K562 (cell line): ENCODE measurements at regions not wholly inside any gene's neighbourhood (a gene's known extent, or its start where the extent isn't known, plus 50 kb on each side); places are given as distances from the start of the nearest gene placed in this dataset.

Source experiments
- ATAC-seq: fragments of 200-7000 bp; cut with Tn5 transposase; 3 replicates; pipeline ENCODE4 v1.9.1; 2020; ENCODE audit warnings: moderate library complexity
- BruUV-seq: library from RNA; stranded (reverse); fragments of 400-500 nt; replicated peaks from 2 replicates; lab custom pipeline; 2021; lab: Mats Ljungman, UMichigan
- CTCF ChIA-PET: fragments of 300-600 bp; formaldehyde crosslinking; extraction: SDS; loops from one replicate; lab custom pipeline; 2021; ENCODE audit warnings: low intra/inter-chr PET ratio; lab: Yijun Ruan, JAX
- POLR2A ChIA-PET: fragments of 300-600, 350-650 bp; sonication (Branson Sonifier 250); formaldehyde crosslinking; extraction: SDS; loops from one replicate; lab custom pipeline; 2021; ENCODE audit warnings: antibody characterized with exemption, inconsistent platforms; lab: Yijun Ruan, JAX
- DNase-seq, 4 experiments: peaks; one replicate each; pipeline versions ENCODE4 v3.0.0 to v3.0.0-alpha.2; 2011 to 2018; ENCODE audit warnings: low spot score in 3 of 4, mixed read lengths in 3 of 4; ENCODE audit errors: extremely low read depth in 1 of 4
- FAIRE-seq: peaks from 2 replicates; lab custom pipeline; 2011; peaks lifted over from hg19 to GRCh38; lab: Jason Lieb, UNC
- H2AFZ ChIP-seq: 2 replicates; pipeline ENCODE4 v1.6.0; 2011; ENCODE audit warnings: low read depth, low read length, control low read depth, inconsistent platforms
- H3K27ac ChIP-seq: fragments of 200-600 bp; 3 replicates; pipeline ENCODE4 v1.8.0; 2011; ENCODE audit warnings: low read depth, mild to moderate bottlenecking, control low read depth, inconsistent platforms, low read length, moderate library complexity, mixed read lengths; ENCODE audit errors: extremely low read depth
- H3K27me3 ChIP-seq, 2 experiments: fragments of 300-600 bp in 1 of 2; 2 replicates in 1 of 2; 3 replicates in 1 of 2; pipeline versions ENCODE4 v1.6.0 to v1.8.0; 2011; ENCODE audit warnings: inconsistent platforms in 2 of 2, low read length in 2 of 2, mild to moderate bottlenecking in 1 of 2, mixed read lengths in 1 of 2, moderate library complexity in 1 of 2; ENCODE audit not compliant: control insufficient read depth in 2 of 2, insufficient read depth in 2 of 2
- H3K36me3 ChIP-seq: fragments of 300-600 bp; 3 replicates; pipeline ENCODE4 v1.8.0; 2011; ENCODE audit warnings: mild to moderate bottlenecking, low read length, inconsistent platforms; ENCODE audit not compliant: control insufficient read depth, insufficient read depth
- H3K4me1 ChIP-seq, 2 experiments: fragments of 200-600 bp in 1 of 2; replicated peaks in 1 of 2; 2 replicates in 1 of 2; 3 replicates in 1 of 2; pipeline versions ENCODE4 v1.5.1 to v1.8.0; 2011; ENCODE audit warnings: inconsistent platforms in 2 of 2, low read length in 2 of 2, mild to moderate bottlenecking in 1 of 2, mixed read lengths in 1 of 2, moderate library complexity in 1 of 2; ENCODE audit not compliant: control insufficient read depth in 2 of 2, insufficient read depth in 2 of 2
- H3K4me2 ChIP-seq: 2 replicates; pipeline ENCODE4 v1.6.1; 2011; ENCODE audit warnings: low read length, control low read depth, inconsistent platforms, mixed read lengths; ENCODE audit not compliant: insufficient read depth
- H3K4me3 ChIP-seq: fragments of 200-600 bp; sonication (generic), shearing (Covaris generic); 2 replicates; pipeline ENCODE4 v1.5.1; 2016; ENCODE audit warnings: control low read depth, inconsistent platforms
- H3K79me2 ChIP-seq: fragments of 200-600 bp; 3 replicates; pipeline ENCODE4 v1.8.0; 2011; ENCODE audit warnings: low read length, inconsistent platforms; ENCODE audit not compliant: control insufficient read depth, insufficient read depth
- H3K9ac ChIP-seq, 2 experiments: 2 replicates each; pipeline versions ENCODE4 v1.6.0 to v1.6.1; 2011; ENCODE audit warnings: low read depth in 2 of 2, low read length in 2 of 2, control low read depth in 1 of 2, inconsistent platforms in 1 of 2, mild to moderate bottlenecking in 1 of 2, mixed read lengths in 1 of 2; ENCODE audit not compliant: insufficient read depth in 1 of 2
- H3K9me1 ChIP-seq: one replicate; pipeline ENCODE4 v1.6.0; 2011; ENCODE audit warnings: inconsistent platforms, mild to moderate bottlenecking, low read length, moderate library complexity; ENCODE audit not compliant: control insufficient read depth, insufficient read depth
- H3K9me3 ChIP-seq: replicated peaks from 2 replicates; pipeline ENCODE4 v1.5.1; 2011; ENCODE audit warnings: low read depth, low read length, inconsistent platforms; ENCODE audit not compliant: control insufficient read depth, insufficient read depth
- H4K20me1 ChIP-seq: replicated peaks from 2 replicates; pipeline ENCODE4 v1.6.1; 2011; ENCODE audit warnings: low read length, inconsistent platforms, mixed read lengths; ENCODE audit not compliant: control insufficient read depth, insufficient read depth
- CBFA2T3 ChIP-seq: fragments of 450-650 bp; IDR thresholded peaks from 2 replicates; pipeline ENCODE4 v1.6.1; 2017
- CSDE1 ChIP-seq, 2 experiments: fragments of 450-650 bp; IDR thresholded peaks; 2 replicates each; pipeline ENCODE4 v1.6.1; 2016; ENCODE audit warnings: mild to moderate bottlenecking in 1 of 2
- HDGF ChIP-seq: fragments of 450-650 bp; IDR thresholded peaks from 2 replicates; pipeline ENCODE4 v1.6.1; 2016
- MEIS2 ChIP-seq: fragments of 450-650 bp; IDR thresholded peaks from 2 replicates; pipeline ENCODE4 v1.6.1; 2014; ENCODE audit warnings: mild to moderate bottlenecking; ENCODE audit not compliant: partially characterized antibody
- MLLT1 ChIP-seq, 2 experiments: fragments of 450-650 bp; IDR thresholded peaks; 2 replicates each; pipeline ENCODE4 v1.6.1; 2016
- NFRKB ChIP-seq: fragments of 450-650 bp; IDR thresholded peaks from 2 replicates; pipeline ENCODE4 v1.6.1; 2016; ENCODE audit warnings: low read depth
- TOE1 ChIP-seq, 2 experiments: fragments of 450-650 bp in 1 of 2; sonication (generic) in 1 of 2; formaldehyde crosslinking in 1 of 2; IDR thresholded peaks; 2 replicates each; pipeline versions ENCODE4 v1.7.1 to v1.8.0; 2016 to 2022; ENCODE audit warnings: borderline replicate concordance in 2 of 2, mild to moderate bottlenecking in 2 of 2, antibody characterized with exemption in 1 of 2, inconsistent platforms in 1 of 2, low read depth in 1 of 2, missing genetic modification reagents in 1 of 2, moderate library complexity in 1 of 2
- ZBTB43 ChIP-seq: sonication (generic); formaldehyde crosslinking; IDR thresholded peaks from 2 replicates; pipeline ENCODE4 v1.8.0; 2023; ENCODE audit warnings: mild to moderate bottlenecking, missing genetic modification reagents
- ZNF12 ChIP-seq: sonication (generic); formaldehyde crosslinking; IDR thresholded peaks from 2 replicates; pipeline ENCODE4 v1.4.0; 2020; ENCODE audit warnings: mild to moderate bottlenecking, missing genetic modification reagents
- ZNF75A ChIP-seq: fragments of 450-650 bp; formaldehyde crosslinking; IDR thresholded peaks from 2 replicates; pipeline ENCODE4 v1.4.0; 2020; ENCODE audit warnings: mild to moderate bottlenecking
- ZZZ3 ChIP-seq: fragments of 450-650 bp; IDR thresholded peaks from 2 replicates; pipeline ENCODE4 v1.6.1; 2016; ENCODE audit warnings: antibody characterized with exemption, mild to moderate bottlenecking, moderate library complexity
- WGBS: fragments of 100-300 bp; shearing (Covaris generic); methylation state at CpG from one replicate; pipeline ENCODE4 v1.1.6; 2016; ENCODE audit warnings: low coverage, mixed read lengths; ENCODE audit not compliant: insufficient coverage; ENCODE audit errors: missing lambda C conversion rate; 5-methylcytosine and 5-hydroxymethylcytosine counted together
- in situ Hi-C: fragments of 300-500 bp; cut with MboI; formaldehyde crosslinking; loops from 4 replicates; pipeline ENCODE4 v1.15.0; 2018; ENCODE audit warnings: inconsistent platforms, mixed read lengths
- intact Hi-C: fragments of 100-400 bp; cut with micrococcal nuclease; formaldehyde crosslinking; loops from 2 replicates; pipeline ENCODE4 v1.14.2; 2022

DNA sequence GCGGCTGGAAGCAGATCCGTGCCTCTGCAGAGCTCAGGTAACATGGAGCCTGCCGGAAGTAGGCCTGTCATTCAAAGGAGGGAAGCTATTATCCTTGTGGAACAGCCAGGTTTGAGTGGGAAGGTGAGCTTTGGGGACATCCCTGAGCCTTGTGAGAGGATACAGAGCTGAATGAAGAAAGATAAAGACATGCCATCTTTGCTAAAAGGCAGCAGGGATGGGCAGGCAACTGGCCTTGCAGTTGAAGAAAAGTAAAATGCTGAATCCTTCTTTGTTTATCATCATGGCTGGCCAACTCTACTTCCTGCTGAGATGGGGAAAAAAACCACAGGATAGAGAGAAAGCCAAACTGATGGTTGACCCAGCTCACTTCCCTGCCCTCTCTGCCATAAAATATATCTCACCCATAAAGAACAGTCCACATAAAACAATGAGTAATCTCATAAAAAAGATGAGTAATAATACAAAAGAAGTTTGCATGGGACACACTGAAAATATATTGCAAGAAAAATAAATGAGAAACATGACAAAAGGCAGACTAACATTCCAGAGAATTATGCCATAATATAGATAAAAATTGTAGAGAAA is 226.3 kb downstream of the DLEU7 start:
- TF ChIP-seq TOE1 (IDR thresholded peaks at IDR 0.05; ENCODE audit: borderline replicate concordance) (no peak), TOE1 (CRISPR knock-in tag; IDR thresholded peaks at IDR 0.05; ENCODE audit: borderline replicate concordance, low read depth) (no peak), MLLT1 (IDR thresholded peaks at IDR 0.05) (no peak), CSDE1 (IDR thresholded peaks at IDR 0.05) (no peak), CBFA2T3 (no peak), ZNF12 (no peak), HDGF (no peak), ZNF75A (CRISPR knock-in tag) (no peak), ZBTB43 (CRISPR knock-in tag) (no peak), MEIS2 (no peak), ZZZ3 (no peak), NFRKB (no peak)
- TF ChIP-seq, all 486 proteins: peak for 0
- Histone ChIP-seq H3K79me2 (no peaks in the 10 kb centered on the region), H3K9me1 (no peaks in the 10 kb centered on the region), H3K36me3 (no peaks in the 10 kb centered on the region), H4K20me1 (no peaks in the 10 kb centered on the region), H3K9me3 (no peaks in the 10 kb centered on the region), H3K9ac (no peak overlapping the region), H3K27me3 (no peaks in the 10 kb centered on the region), H3K4me3 (no peak overlapping the region), H3K4me1 (peaks cover 3 to 23% of the 10 kb centered on the region in 2 experiments; a peak in 3 of 5 replicates), H3K27ac (no peak overlapping the region), H2AFZ (0 out of 2 replicates have a peak overlapping the region, but pooled peaks have one; percentile 14), H3K4me2 (no peak overlapping the region)
- no peak for DNase-seq
- WGBS = 100% methylated on average over 1 of the region's 3 CpGs
- ATAC-seq = no peak
- intact Hi-C loops = loop anchor here (10.0 kb wide), 2 partner anchors 298 to 622 kb away; partner anchors contain the start of gene TRIM13
- FAIRE-seq = no peak
- in situ Hi-C loops = no loop called here
- POLR2A ChIA-PET = no interaction called here
- BruUV-seq = no TSS peak
- CTCF ChIA-PET = no interaction called here
